IMR-90 (cell line): ENCODE measurements at regions not wholly inside any gene's neighbourhood (a gene's known extent, or its start where the extent isn't known, plus 50 kb on each side); places are given as distances from the start of the nearest gene placed in this dataset.
"Not testable (repeated sequence)": the region's sequence is repeated elsewhere in the genome, so short reads cannot be mapped to it uniquely, and the experiment has no call there.

ENCODE experiments used
- ATAC-seq: fragments of 200-7000 bp; cut with Tn5 transposase; 2 replicates; pipeline ENCODE4 v1.9.1; 2020; ENCODE audit warnings: low read depth, mild to moderate bottlenecking, moderate library complexity
- BruUV-seq: library from RNA; stranded (reverse); fragments of 400-500 nt; replicated peaks from 2 replicates; lab custom pipeline; 2021; lab: Mats Ljungman, UMichigan
- CTCF ChIA-PET: fragments of 300-600 bp; formaldehyde crosslinking; extraction: SDS; loops from one replicate; lab custom pipeline; 2021; ENCODE audit warnings: antibody characterized with exemption; lab: Yijun Ruan, JAX
- POLR2A ChIA-PET: fragments of 300-600 bp; sonication (Branson Sonifier 250); formaldehyde crosslinking; loops from one replicate; lab custom pipeline; 2022; ENCODE audit warnings: antibody characterized with exemption; ENCODE audit not compliant: unreplicated experiment; lab: Charles Lee
- DNase-seq: peaks from one replicate; pipeline ENCODE4 v3.0.0; 2013
- H2AFZ ChIP-seq: replicated peaks from 2 replicates; pipeline ENCODE3; 2013; ENCODE audit warnings: low read length, mild to moderate bottlenecking; ENCODE audit not compliant: poor library complexity
- H2AK5ac ChIP-seq: 2 replicates; pipeline ENCODE4 v1.6.1; 2013; ENCODE audit warnings: low read depth, low read length, inconsistent platforms
- H2AK9ac ChIP-seq: replicated peaks from 2 replicates; pipeline ENCODE3; 2013; ENCODE audit warnings: mild to moderate bottlenecking, low read depth, low read length, moderate library complexity; ENCODE audit not compliant: poor library complexity
- H2BK120ac ChIP-seq: 2 replicates; pipeline ENCODE4 v1.6.1; 2013; ENCODE audit warnings: low read depth, low read length, inconsistent platforms
- H2BK15ac ChIP-seq: 3 replicates; pipeline ENCODE4 v1.6.1; 2013; ENCODE audit warnings: low read depth, low read length, inconsistent platforms
- H2BK20ac ChIP-seq: 2 replicates; pipeline ENCODE4 v1.6.1; 2013; ENCODE audit warnings: low read depth, mild to moderate bottlenecking, inconsistent platforms, low read length, moderate library complexity
- H2BK5ac ChIP-seq: 2 replicates; pipeline ENCODE4 v1.6.1; 2013; ENCODE audit warnings: mild to moderate bottlenecking, low read depth, low read length, inconsistent platforms; ENCODE audit not compliant: poor library complexity, severe bottlenecking
- H3K14ac ChIP-seq: replicated peaks from 2 replicates; pipeline ENCODE4 v1.6.1; 2013; ENCODE audit warnings: low read depth, low read length, inconsistent platforms
- H3K18ac ChIP-seq: 2 replicates; pipeline ENCODE4 v1.6.1; 2013; ENCODE audit warnings: low read depth, low read length, control low read depth
- H3K23ac ChIP-seq: 2 replicates; pipeline ENCODE4 v1.6.1; 2013; ENCODE audit warnings: low read depth, low read length, inconsistent platforms
- H3K27ac ChIP-seq: 2 replicates; pipeline ENCODE4 v1.5.1; 2013; ENCODE audit warnings: mild to moderate bottlenecking, control low read depth, low read length; ENCODE audit not compliant: insufficient read depth
- H3K27me3 ChIP-seq: 2 replicates; pipeline ENCODE4 v1.6.1; 2013; ENCODE audit warnings: low read length; ENCODE audit not compliant: control insufficient read depth, insufficient read depth
- H3K36me3 ChIP-seq: 2 replicates; pipeline ENCODE4 v1.6.1; 2013; ENCODE audit warnings: low read length, mixed read lengths; ENCODE audit not compliant: control insufficient read depth, insufficient read depth
- H3K4ac ChIP-seq: 2 replicates; pipeline ENCODE4 v1.6.1; 2013; ENCODE audit warnings: low read depth, low read length, inconsistent platforms
- H3K4me1 ChIP-seq: 2 replicates; pipeline ENCODE4 v1.6.1; 2013; ENCODE audit warnings: low read length, mixed read lengths; ENCODE audit not compliant: control insufficient read depth, insufficient read depth
- H3K4me2 ChIP-seq: 2 replicates; pipeline ENCODE4 v1.6.1; 2013; ENCODE audit warnings: low read depth, mild to moderate bottlenecking, control low read depth, low read length, moderate library complexity
- H3K4me3 ChIP-seq: 2 replicates; pipeline ENCODE4 v1.5.1; 2013; ENCODE audit warnings: low read depth, mild to moderate bottlenecking, control low read depth, low read length, moderate library complexity; ENCODE audit not compliant: insufficient read depth
- H3K56ac ChIP-seq: 2 replicates; pipeline ENCODE4 v1.6.1; 2013; ENCODE audit warnings: low read length, inconsistent platforms; ENCODE audit not compliant: insufficient read depth; ENCODE audit errors: extremely low read depth
- H3K79me1 ChIP-seq, 2 experiments: 2 replicates each; pipeline ENCODE4 v1.6.1; 2013; ENCODE audit warnings: low read length in 2 of 2, inconsistent platforms in 1 of 2, low read depth in 1 of 2
- H3K9ac ChIP-seq: 2 replicates; pipeline ENCODE4 v1.6.1; 2013; ENCODE audit warnings: low read depth, low read length, control low read depth
- H3K9me1 ChIP-seq: 2 replicates; pipeline ENCODE4 v1.6.1; 2013; ENCODE audit warnings: low read length, inconsistent platforms; ENCODE audit not compliant: insufficient read depth
- H3K9me3 ChIP-seq: 2 replicates; pipeline ENCODE4 v1.6.1; 2013; ENCODE audit warnings: low read length; ENCODE audit not compliant: control insufficient read depth, insufficient read depth
- H4K20me1 ChIP-seq: 2 replicates; pipeline ENCODE4 v1.6.1; 2013; ENCODE audit warnings: low read length, inconsistent platforms; ENCODE audit not compliant: insufficient read depth
- H4K5ac ChIP-seq: 2 replicates; pipeline ENCODE4 v1.6.1; 2013; ENCODE audit warnings: mild to moderate bottlenecking, low read depth, low read length, control low read depth
- H4K8ac ChIP-seq, 2 experiments: 2 replicates each; pipeline ENCODE4 v1.6.1; 2013; ENCODE audit warnings: low read depth in 2 of 2, low read length in 2 of 2, control low read depth in 1 of 2, inconsistent platforms in 1 of 2
- H4K91ac ChIP-seq: 2 replicates; pipeline ENCODE4 v1.6.1; 2013; ENCODE audit warnings: low read depth, low read length, inconsistent platforms; ENCODE audit not compliant: insufficient read depth
- WGBS, 2 experiments: methylation state at CpG; one replicate each; pipeline versions ENCODE4 v1.1.5 to v1.1.7; 2013; ENCODE audit warnings: missing lambda C conversion rate in 2 of 2; ENCODE audit not compliant: insufficient read length in 1 of 2; ENCODE audit errors: extremely low coverage in 2 of 2; 5-methylcytosine and 5-hydroxymethylcytosine counted together
- dilution Hi-C: fragments of 300-500 bp; cut with HindIII; formaldehyde crosslinking; loops from one replicate; pipeline ENCODE4 v1.14.3; 2018; ENCODE audit warnings: low sequenced_read_pairs; ENCODE audit not compliant: unreplicated experiment
- in situ Hi-C: fragments of 300-500 bp; cut with MboI; formaldehyde crosslinking; loops from 3 replicates; pipeline ENCODE4 v1.14.3; 2019; ENCODE audit warnings: low sequenced_read_pairs, inconsistent platforms, mixed read lengths
- intact Hi-C: fragments of 100-400 bp; cut with micrococcal nuclease; formaldehyde crosslinking; loops from 2 replicates; pipeline ENCODE4 v1.10.0; 2022

DNA sequence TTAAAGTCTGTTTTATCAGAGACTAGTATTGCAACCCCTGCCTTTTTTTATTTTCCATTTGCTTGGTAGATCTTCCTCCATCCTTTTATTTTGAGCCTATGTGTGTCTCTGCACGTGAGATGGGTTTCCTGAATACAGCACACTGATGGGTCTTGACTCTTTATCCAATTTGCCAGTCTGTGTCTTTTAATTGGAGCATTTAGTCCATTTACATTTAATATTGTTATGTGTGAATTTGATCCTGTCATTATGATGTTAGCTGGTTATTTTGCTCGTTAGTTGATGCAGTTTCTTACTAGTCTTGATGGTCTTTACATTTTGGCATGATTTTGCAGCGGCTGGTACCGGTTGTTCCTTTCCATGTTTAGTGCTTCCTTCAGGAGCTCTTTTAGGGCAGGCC is 381.5 kb upstream of the ZEB2 start:
- CTCF ChIA-PET, H3K18ac ChIP-seq, in situ Hi-C loops, H2AK9ac ChIP-seq, intact Hi-C loops, H2AK5ac ChIP-seq, ATAC-seq, H3K4me1 ChIP-seq, H3K56ac ChIP-seq, BruUV-seq, dilution Hi-C loops, H3K36me3 ChIP-seq, H2BK120ac ChIP-seq, H3K4me2 ChIP-seq, DNase-seq, H3K4ac ChIP-seq, H3K9me1 ChIP-seq, H4K20me1 ChIP-seq, H3K27me3 ChIP-seq, H3K9me3 ChIP-seq, POLR2A ChIA-PET, H3K9ac ChIP-seq, H3K23ac ChIP-seq, H4K8ac ChIP-seq, H3K27ac ChIP-seq, H3K79me1 ChIP-seq, H2BK5ac ChIP-seq, H2BK20ac ChIP-seq, H4K5ac ChIP-seq, H4K91ac ChIP-seq, H2BK15ac ChIP-seq, H3K14ac ChIP-seq, H3K4me3 ChIP-seq, H2AFZ ChIP-seq: not testable (repeated sequence)
- no CpG with 5 or more reads among the region's 4 CpGs for WGBS, 2 experiments
